ENCODE measurements at regions not wholly inside any gene's neighbourhood (a gene's known extent, or its start where the extent isn't known, plus 50 kb on each side); places are given as distances from the start of the nearest gene placed in this dataset.

- H3K4me1 ChIP-seq (ENCODE audit: control insufficient read depth, extremely low read depth, insufficient read depth, low read length): no peaks in the 10 kb centered on the region
- no peaks in the 10 kb centered on the region for H3K36me3 ChIP-seq (ENCODE audit: control insufficient read depth in 2 of 2, extremely low read depth in 1 of 2, insufficient read depth in 2 of 2, low read length in 2 of 2)
- no peaks in the 10 kb centered on the region for H3K79me2 ChIP-seq (ENCODE audit: control insufficient read depth, insufficient read depth, low read length)
- intact Hi-C loops (cut with micrococcal nuclease): no loop called here
- TF ChIP-seq MYC (IDR thresholded peaks at IDR 0.05; ENCODE audit: low read depth, low read length): no peak
- no peak for TF ChIP-seq FOS (IDR thresholded peaks at IDR 0.05; ENCODE audit: borderline replicate concordance, insufficient read depth, low read length)
- TF ChIP-seq CTCF (IDR thresholded peaks at IDR 0.05; ENCODE audit: extremely low read depth in 1 of 2, insufficient read depth in 1 of 2, low read depth in 1 of 2, low read length in 2 of 2): no peak
- TF ChIP-seq JUN (IDR thresholded peaks at IDR 0.05; ENCODE audit: borderline replicate concordance, insufficient read depth, insufficient read length, low read depth): no peak
- TF ChIP-seq, protein P1, sequence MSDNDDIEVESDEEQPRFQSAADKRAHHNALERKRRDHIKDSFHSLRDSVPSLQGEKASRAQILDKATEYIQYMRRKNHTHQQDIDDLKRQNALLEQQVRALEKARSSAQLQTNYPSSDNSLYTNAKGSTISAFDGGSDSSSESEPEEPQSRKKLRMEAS (IDR thresholded peaks at IDR 0.05; ENCODE audit: insufficient read depth, insufficient read length): no peak
- TF ChIP-seq POLR2AphosphoS5 (IDR thresholded peaks at IDR 0.05; ENCODE audit: insufficient read depth, low read depth, low read length): no peak
- no peak for TF ChIP-seq POLR2A (IDR thresholded peaks at IDR 0.05; ENCODE audit: low read depth, low read length)
- no peak for TF ChIP-seq EZH2 (IDR thresholded peaks at IDR 0.05; ENCODE audit: borderline replicate concordance, low read depth, low read length, severe bottlenecking)
- no peak for TF ChIP-seq GATA2 (IDR thresholded peaks at IDR 0.05; ENCODE audit: insufficient read depth, insufficient read length, low read depth, low read length)
- POLR2A ChIA-PET: no interaction called here
- dilution Hi-C loops (cut with MboI; ENCODE audit: extremely low pct_ligation_motif_present, low sequenced_read_pairs): no loop called here
- no peak for FAIRE-seq
- H3K9ac ChIP-seq (replicated peaks; ENCODE audit: extremely low read depth, insufficient read depth, low read length): no peak overlapping the region
- no peak overlapping the region for H3K4me3 ChIP-seq (replicated peaks in 1 of 3; ENCODE audit: insufficient read depth in 1 of 3, low read depth in 1 of 3, low read length in 3 of 3)
- no peak overlapping the region for H3K27ac ChIP-seq (ENCODE audit: insufficient read depth, low read depth, low read length)
- DNase-seq (ENCODE audit: low read depth, low spot score): no peak
- no peaks in the 10 kb centered on the region for H3K27me3 ChIP-seq (ENCODE audit: control insufficient read depth in 2 of 2, insufficient read depth in 2 of 2, low read length in 2 of 2)
- H3K9me3 ChIP-seq (replicated peaks; ENCODE audit: control insufficient read depth, insufficient read depth, low read length): peaks cover 7% of the 10 kb centered on the region
- H4K20me1 ChIP-seq (replicated peaks; ENCODE audit: control insufficient read depth, extremely low read depth, insufficient read depth, low read length): no peaks in the 10 kb centered on the region
- BruUV-seq (replicated peaks): no TSS peak
- CTCF ChIA-PET: no interaction called here
- no peaks in the 10 kb centered on the region for H3K9me1 ChIP-seq (replicated peaks; ENCODE audit: control insufficient read depth, extremely low read depth, insufficient read depth, low read length)
- no peak overlapping the region for H3K4me2 ChIP-seq (ENCODE audit: insufficient read depth, low read length)
- no peak overlapping the region for H2AFZ ChIP-seq (ENCODE audit: low read depth, low read length)
Measured at GRCh38 chr11:79663017-79663416, 222.2 kb upstream of the TENM4 start.
